ENCODE measurements at regions not wholly inside any gene's neighbourhood (a gene's known extent, or its start where the extent isn't known, plus 50 kb on each side); places are given as distances from the start of the nearest gene placed in this dataset.

DNA sequence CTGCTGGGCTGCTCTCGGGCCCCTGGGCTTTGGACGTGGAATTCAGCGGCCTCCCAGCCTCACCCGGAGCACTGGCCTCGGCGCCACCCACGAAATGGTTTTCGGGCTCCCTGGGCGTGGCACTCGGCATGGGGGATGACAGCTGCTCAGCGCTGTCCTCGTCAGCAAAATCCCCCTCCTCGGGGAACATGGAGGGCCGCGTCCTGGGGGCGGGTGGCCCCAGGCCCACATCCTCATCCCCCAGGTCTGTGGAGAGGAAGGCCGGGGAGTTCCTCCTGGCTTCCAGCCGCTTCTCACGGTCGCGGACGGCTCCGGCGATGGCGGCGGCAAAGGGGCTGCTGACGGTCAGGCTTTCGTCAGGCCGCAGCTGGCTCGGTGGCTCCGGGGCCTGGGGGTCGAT is 88.4 kb downstream of the CTTN start:
- H3K27ac Mint-ChIP-seq: no peak overlapping the region
- CTCF ChIA-PET: no interaction called here

DNA sequence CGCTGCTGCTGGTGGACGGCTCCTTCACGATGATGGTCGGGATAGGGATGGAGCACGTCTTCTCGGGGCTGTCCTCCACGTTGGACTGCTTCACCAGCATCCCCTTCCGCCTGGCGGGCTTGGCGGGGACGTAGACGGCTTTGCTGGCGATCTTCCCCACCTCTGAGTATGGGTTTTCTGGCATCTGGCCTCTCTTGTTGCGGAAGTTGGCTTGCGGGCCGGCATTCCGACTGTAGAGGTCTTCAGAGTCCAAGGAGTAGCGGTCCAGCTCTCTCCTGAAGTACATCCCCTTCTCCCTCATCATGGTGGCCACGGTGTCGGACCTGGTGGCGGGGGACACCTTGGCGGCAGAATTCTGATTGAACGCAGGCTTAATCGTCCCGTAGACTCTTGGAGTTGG is 88.8 kb downstream of the CTTN start:
- ChIA-PET CTCF (no interaction called here), POLR2A (no interaction called here)
- intact Hi-C loops (cut with micrococcal nuclease): no loop called here
- Mint-ChIP-seq H3K9me3 (peaks cover 16% of the 10 kb centered on the region), H3K4me1 (ENCODE audit: low read depth) (no peaks in the 10 kb centered on the region), H3K36me3 (no peaks in the 10 kb centered on the region), H3K4me3 (no peak overlapping the region), H3K27ac (no peak overlapping the region), H3K27me3 (peaks cover 2% of the 10 kb centered on the region)
- no peak for DNase-seq

More for the DNA sequence above, 88.4 kb downstream of the CTTN start:
- Mint-ChIP-seq H3K4me1 (ENCODE audit: low read depth) (no peaks in the 10 kb centered on the region), H3K4me3 (no peak overlapping the region), H3K36me3 (no peaks in the 10 kb centered on the region), H3K27me3 (peaks cover 2% of the 10 kb centered on the region), H3K9me3 (peaks cover 13% of the 10 kb centered on the region)
- no peak for DNase-seq
- intact Hi-C loops (cut with micrococcal nuclease): no loop called here
- POLR2A ChIA-PET: no interaction called here

DNA sequence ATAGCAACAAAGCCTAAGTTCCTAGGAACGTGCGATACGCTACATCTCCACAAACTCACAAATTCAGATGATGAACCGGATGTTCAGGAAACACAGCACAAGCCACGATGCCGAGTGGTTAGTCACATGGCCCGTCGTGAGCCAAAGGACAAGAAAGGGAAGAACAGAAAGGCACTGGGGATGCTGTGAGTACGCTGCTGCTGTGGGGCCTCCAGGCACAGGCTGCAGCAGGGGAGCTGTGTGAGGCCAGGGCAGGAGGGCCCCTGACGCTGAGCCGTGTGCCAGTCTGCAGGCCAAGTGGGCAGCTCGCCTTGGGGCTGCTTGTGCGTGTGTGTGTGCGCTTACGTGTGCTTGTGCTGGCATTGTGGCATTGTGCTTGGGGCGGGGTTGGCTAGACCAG is 89.4 kb downstream of the CTTN start:
- POLR2A ChIA-PET: no interaction called here
- Mint-ChIP-seq H3K4me3 (no peak overlapping the region), H3K36me3 (no peaks in the 10 kb centered on the region), H3K9me3 (peaks cover 16% of the 10 kb centered on the region), H3K27me3 (peaks cover 2% of the 10 kb centered on the region), H3K4me1 (ENCODE audit: low read depth) (no peaks in the 10 kb centered on the region), H3K27ac (no peak overlapping the region)
- CTCF ChIA-PET: no interaction called here
- DNase-seq: no peak
- intact Hi-C loops (cut with micrococcal nuclease): no loop called here

DNA sequence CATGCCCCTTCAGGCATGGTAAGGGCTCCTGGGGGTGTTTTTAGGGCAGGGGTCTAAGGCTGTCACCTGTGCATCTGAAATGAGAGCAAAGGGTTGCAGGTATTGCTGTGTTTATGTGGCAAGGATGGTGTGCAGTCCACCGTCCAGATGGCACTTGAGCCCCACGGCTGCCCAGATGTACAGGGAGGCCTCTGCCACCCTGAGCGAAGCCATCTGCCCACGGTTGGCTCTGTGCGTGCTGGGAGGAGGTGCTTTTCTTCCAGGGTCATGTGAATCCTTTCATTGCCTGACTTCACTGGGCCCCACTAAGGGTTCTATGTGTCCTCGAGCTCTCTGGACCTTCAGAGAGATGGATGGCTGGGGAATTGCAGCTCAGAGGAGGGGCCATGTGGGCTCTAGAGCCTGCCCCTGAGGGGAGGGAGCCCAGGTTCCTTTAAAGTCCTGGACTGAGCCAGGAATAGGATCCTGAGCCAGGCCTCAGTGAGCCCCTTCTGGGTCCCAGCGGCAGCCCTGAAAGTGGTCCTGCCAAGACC is 89.9 kb downstream of the CTTN start:
- no peak for DNase-seq
- H3K27me3 Mint-ChIP-seq: peaks cover 2% of the 10 kb centered on the region
- H3K4me1 Mint-ChIP-seq (ENCODE audit: low read depth): no peaks in the 10 kb centered on the region
- intact Hi-C loops (cut with micrococcal nuclease): no loop called here
- H3K36me3 Mint-ChIP-seq: no peaks in the 10 kb centered on the region
- H3K4me3 Mint-ChIP-seq: no peak overlapping the region
- CTCF ChIA-PET: no interaction called here
- POLR2A ChIA-PET: no interaction called here
- peaks cover 16% of the 10 kb centered on the region for H3K9me3 Mint-ChIP-seq
- no peak overlapping the region for H3K27ac Mint-ChIP-seq

DNA sequence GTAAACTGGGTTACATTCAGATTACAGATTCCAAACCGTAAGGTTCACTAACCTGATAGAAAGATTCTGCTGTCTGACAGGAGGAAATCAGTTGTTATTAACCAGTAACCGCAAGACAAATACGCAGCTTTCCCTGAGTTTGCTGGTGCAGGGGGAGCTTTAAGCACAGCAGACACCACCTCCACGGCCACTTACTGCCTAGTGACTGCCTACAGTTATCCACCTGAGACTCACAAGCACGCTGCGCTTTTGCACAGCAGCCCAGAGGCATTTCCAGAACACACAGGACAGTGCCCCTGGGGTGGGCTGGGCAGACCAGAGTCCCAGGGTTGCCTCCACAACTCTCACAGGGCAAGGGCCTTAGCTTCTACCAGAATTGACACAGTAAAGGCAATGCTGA is 90.9 kb downstream of the CTTN start:
- Mint-ChIP-seq H3K4me3 (no peak overlapping the region), H3K4me1 (ENCODE audit: low read depth) (no peaks in the 10 kb centered on the region), H3K9me3 (peaks cover 16% of the 10 kb centered on the region), H3K27me3 (peaks cover 2% of the 10 kb centered on the region), H3K27ac (no peak overlapping the region), H3K36me3 (no peaks in the 10 kb centered on the region)
- intact Hi-C loops (cut with micrococcal nuclease): no loop called here
- POLR2A ChIA-PET: no interaction called here
- no peak for DNase-seq
- CTCF ChIA-PET: no interaction called here

DNA sequence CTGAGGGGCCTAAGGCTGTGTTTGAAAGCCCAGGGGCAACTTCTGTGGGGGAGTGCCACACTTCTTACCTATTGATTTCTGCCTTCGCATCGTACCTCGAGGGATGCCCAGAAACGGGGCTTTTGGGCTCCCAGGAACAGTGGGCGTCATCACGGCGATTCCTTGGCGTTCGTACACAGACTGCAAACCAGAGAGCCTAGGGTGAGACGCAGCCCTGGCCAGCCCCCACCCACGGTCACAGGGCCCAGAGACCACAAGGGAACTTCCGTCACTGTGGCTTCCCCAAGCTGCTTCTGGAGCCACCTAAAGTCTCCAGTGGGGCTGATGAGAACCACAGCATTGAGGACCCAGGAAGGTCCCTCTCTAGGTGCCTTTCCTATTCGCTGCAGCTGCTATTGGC is 91.9 kb downstream of the CTTN start:
- intact Hi-C loops (cut with micrococcal nuclease): no loop called here
- peak; percentile 15 for DNase-seq
- Mint-ChIP-seq H3K4me3 (no peak overlapping the region), H3K36me3 (no peaks in the 10 kb centered on the region), H3K4me1 (ENCODE audit: low read depth) (no peaks in the 10 kb centered on the region), H3K27ac (no peak overlapping the region), H3K9me3 (peaks cover 16% of the 10 kb centered on the region), H3K27me3 (peaks cover 2% of the 10 kb centered on the region)
- CTCF ChIA-PET: no interaction called here
- POLR2A ChIA-PET: no interaction called here

DNA sequence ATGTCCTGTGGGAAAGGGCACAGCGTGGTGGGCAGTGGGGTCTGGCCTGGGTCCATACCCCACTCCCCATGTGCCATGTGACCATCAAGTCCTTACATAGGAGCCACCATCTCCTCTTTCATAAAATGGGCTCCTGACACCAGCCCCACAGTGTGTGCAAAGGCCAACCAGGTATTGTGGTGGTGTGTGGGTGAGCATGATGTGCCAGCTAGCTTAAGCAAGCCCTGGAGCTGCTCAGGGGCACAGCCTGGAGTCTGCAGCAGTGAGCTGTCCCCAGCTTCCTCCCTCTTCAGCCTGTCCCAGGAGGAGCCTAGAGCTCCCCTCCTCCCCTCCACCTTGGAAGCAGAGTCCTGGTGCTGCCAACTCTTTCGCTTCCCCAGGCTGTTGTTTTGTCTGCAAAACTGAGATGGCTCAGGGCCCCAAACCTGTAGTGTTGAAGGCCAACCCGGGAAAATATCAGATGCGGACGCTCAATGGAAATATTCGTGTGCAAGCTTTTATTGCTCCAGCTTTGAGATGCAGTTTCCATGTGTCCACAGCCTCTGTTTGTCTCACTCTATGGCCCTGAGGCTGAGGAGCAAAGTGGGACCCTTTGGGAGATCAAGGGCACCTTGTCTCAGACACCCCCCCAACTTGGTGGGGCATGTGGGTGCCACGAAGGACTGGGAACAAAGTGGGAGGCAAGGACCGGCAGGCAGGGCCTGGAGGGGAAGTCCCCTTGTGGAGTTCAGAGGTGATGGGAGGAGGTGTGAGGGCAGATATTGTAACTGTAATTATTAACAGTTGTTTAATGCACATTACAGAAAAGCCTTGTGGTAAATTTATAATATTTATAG is 92.6 kb downstream of the CTTN start:
- H3K27ac Mint-ChIP-seq: no peak overlapping the region
- no peaks in the 10 kb centered on the region for H3K4me1 Mint-ChIP-seq (ENCODE audit: low read depth)
- intact Hi-C loops (cut with micrococcal nuclease): no loop called here
- no peak for DNase-seq
- no peak overlapping the region for H3K4me3 Mint-ChIP-seq
- ChIA-PET CTCF (no interaction called here), POLR2A (no interaction called here)
- no peaks in the 10 kb centered on the region for H3K36me3 Mint-ChIP-seq
- H3K9me3 Mint-ChIP-seq: peaks cover 16% of the 10 kb centered on the region
- H3K27me3 Mint-ChIP-seq: peaks cover 2% of the 10 kb centered on the region

DNA sequence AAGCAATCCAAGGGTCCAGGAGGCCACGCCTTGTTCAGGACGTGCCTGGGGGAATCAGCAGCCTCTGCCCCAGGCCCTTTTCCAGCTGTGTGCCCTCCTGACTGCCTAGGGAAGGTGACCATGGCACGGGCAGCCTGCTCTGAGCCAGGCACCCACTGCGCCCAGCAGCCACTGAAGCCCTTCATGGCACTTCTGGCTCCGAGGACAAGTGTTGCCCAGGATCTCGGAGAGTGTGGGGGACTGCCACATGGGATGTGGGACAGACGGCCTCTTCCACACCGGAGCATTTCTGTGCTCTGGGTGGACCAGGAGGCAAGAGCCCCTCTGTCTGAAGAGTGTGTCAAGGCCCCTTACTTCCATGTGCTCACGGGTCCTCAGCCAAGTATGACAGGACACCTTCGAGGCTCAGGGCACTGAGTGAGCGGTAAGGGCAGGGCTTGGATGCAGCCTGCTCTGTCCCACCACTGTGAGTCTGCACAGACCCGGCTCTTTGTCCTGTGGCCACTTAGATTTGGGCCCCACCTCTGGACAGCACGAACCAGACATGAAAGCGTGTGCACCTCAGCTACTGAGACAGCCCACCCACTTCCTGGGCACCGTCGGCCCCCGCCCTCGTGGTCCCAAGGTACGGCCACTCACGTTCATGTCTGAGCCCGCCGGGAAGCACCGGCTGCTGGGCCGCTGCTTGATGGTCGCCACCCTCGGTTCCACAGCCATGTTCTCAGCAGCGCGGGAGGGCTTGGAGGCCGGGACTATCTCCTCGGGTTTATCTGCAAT is 93.6 kb downstream of the CTTN start:
- Mint-ChIP-seq H3K36me3 (no peaks in the 10 kb centered on the region), H3K9me3 (peaks cover 16% of the 10 kb centered on the region), H3K4me1 (ENCODE audit: low read depth) (no peaks in the 10 kb centered on the region), H3K4me3 (no peak overlapping the region), H3K27ac (no peak overlapping the region), H3K27me3 (peaks cover 2% of the 10 kb centered on the region)
- intact Hi-C loops (cut with micrococcal nuclease): no loop called here
- DNase-seq: no peak
- POLR2A ChIA-PET: no interaction called here
- CTCF ChIA-PET: no interaction called here

DNA sequence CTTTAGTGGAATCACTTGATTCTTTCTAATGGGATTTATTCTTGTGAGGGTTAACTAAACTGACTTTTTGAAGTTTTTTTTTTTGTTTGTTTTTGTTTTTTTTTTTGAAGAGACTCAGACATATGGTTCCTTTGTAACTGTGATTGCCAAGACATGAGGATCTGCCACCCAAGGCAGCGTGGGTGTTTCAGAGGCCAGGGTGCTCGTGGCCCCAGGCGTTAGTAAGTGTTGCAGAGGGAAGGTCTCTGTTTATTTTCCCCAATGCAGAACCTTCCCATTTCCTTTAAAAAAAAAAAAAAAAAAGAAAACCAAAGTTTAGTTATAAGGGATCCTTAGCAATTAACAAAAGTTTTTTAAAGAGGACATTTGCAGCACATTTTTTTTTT is 94.8 kb downstream of the CTTN start:
- no peaks in the 10 kb centered on the region for H3K4me1 Mint-ChIP-seq (ENCODE audit: low read depth)
- H3K4me3 Mint-ChIP-seq: no peak overlapping the region
- CTCF ChIA-PET: no interaction called here
- H3K9me3 Mint-ChIP-seq: peaks cover 16% of the 10 kb centered on the region
- POLR2A ChIA-PET: no interaction called here
- intact Hi-C loops (cut with micrococcal nuclease): no loop called here
- H3K27me3 Mint-ChIP-seq: peaks cover 1% of the 10 kb centered on the region
- no peaks in the 10 kb centered on the region for H3K36me3 Mint-ChIP-seq
- no peak overlapping the region for H3K27ac Mint-ChIP-seq
- no peak for DNase-seq

DNA sequence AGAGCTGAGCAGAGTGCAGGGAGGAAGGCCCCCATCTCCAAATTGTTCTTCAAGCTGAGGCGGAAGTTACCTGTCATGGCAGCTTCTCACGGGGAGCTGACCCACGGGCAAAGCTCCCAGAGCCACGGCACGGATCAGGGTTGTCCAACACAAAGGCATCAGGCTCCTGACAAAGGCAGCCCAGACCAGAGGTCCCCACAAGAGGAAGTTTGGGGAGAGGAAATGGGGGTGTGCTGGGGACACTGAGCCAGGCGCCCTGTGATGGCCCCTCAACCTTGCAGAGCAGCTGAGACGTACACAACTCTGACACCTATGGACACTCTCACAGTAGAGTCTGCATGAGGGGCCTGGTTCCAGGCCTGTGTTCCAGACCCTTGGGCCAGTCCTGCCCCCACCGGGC is 95.6 kb downstream of the CTTN start:
- Mint-ChIP-seq H3K9me3 (peaks cover 16% of the 10 kb centered on the region), H3K27me3 (no peaks in the 10 kb centered on the region), H3K4me1 (ENCODE audit: low read depth) (no peaks in the 10 kb centered on the region), H3K27ac (no peak overlapping the region), H3K36me3 (no peaks in the 10 kb centered on the region), H3K4me3 (no peak overlapping the region)
- intact Hi-C loops (cut with micrococcal nuclease): no loop called here
- ChIA-PET POLR2A (no interaction called here), CTCF (no interaction called here)
- DNase-seq: no peak

DNA sequence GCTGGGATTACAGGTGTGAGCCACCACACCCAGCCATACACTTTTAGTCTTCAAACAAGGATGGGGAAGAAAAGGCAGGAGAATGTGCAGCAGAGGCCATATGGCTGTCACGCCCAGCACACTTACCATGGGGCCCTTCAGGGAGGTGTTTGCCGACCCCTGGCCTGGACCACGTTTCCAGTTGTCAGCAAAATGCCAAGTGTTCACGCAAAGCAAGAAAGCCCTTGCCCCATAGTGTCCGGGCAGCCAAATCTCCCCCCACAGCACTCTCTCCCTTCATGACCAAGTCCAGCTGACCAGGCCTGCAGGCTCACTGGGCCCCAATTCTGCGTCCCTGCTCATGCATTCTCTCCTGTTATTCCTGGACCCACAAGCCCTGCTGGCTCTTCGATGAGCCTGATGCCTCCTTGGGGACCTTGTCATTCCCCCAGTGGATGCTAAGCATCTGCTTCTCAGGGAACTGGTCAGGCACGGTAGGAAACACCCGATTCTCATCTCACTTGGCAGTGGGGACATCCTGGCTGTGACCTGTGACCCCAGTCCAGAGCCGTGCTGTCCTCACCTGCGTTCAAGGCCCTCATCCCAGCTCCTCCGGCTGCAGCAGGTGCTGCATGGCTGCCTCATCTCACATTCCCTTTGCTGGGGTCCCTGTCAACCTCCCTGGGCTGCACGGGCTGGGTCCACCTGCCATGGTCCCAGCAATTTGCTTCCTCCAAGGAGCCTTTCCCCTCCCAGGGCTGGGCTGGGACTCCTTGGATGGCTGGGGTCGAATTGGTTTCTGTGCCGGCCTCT is 96.4 kb downstream of the CTTN start:
- CTCF ChIA-PET: interaction anchor here (1.0 kb wide), 1 partner anchor 33 kb away, joined by 3 read pairs; no protein-coding TSS in a partner anchor
- Mint-ChIP-seq H3K27me3 (no peaks in the 10 kb centered on the region), H3K4me3 (no peak overlapping the region), H3K4me1 (ENCODE audit: low read depth) (no peaks in the 10 kb centered on the region), H3K9me3 (peaks cover 16% of the 10 kb centered on the region), H3K27ac (no peak overlapping the region), H3K36me3 (no peaks in the 10 kb centered on the region)
- intact Hi-C loops (cut with micrococcal nuclease): no loop called here
- no peak for DNase-seq
- POLR2A ChIA-PET: no interaction called here
